ENCODE measurements at regions not wholly inside any gene's neighbourhood (a gene's known extent, or its start where the extent isn't known, plus 50 kb on each side); places are given as distances from the start of the nearest gene placed in this dataset.

DNA sequence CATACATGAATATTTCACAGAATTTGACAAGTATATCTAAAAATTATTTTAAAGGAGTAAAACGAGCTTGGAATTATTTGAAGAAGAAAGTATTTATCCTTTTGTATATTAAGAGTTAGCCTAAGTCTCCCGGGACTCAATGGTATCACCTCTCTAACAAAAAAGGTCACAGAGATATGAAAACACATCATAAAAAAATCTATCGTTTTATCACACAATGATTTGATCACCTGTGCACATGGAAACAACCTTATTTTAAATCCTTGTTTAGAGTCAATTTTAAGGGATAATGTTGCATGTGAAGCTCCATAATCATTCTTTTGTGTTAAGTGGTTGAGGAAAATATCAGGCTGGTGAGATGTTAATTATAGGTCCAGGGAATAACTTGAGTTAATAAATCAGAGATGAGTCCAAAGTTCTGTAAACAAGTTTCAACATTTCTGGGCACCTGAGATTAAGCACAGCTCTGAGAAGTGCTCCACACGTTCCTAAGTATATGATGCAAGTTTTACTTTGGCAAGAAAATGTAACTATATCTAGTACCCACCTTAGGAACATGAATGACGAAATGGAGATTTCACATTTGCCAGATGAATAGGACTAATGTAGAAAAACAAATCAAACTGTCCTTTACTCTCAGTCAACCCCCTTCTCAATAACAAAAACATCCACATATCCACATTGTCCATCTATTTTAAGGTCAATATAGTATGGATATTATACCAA, 148.5 kb upstream of the AKR1E2 start:
- TF ChIP-seq POLR2AphosphoS5 (IDR thresholded peaks at IDR 0.05; ENCODE audit: low read depth, low read length) (no peak), POLR2A (IDR thresholded peaks at IDR 0.05; ENCODE audit: low read depth, low read length) (no peak), TAF1 (IDR thresholded peaks at IDR 0.05; ENCODE audit: low read depth, low read length) (no peak), PAX5 (IDR thresholded peaks at IDR 0.05; ENCODE audit: insufficient read depth, low read length, severe bottlenecking) (no peak)
